SK-N-SH (cell line): ENCODE measurements at regions not wholly inside any gene's neighbourhood (a gene's known extent, or its start where the extent isn't known, plus 50 kb on each side); places are given as distances from the start of the nearest gene placed in this dataset.

Source experiments
- CTCF ChIA-PET: fragments of 300-600, 350-600 bp; formaldehyde crosslinking; extraction: SDS; loops from one replicate; lab custom pipeline; 2021; lab: Yijun Ruan, JAX
- POLR2A ChIA-PET: fragments of 350-600 bp; sonication (Branson Sonifier 250); formaldehyde crosslinking; extraction: SDS; loops from one replicate; lab custom pipeline; 2020; ENCODE audit warnings: antibody characterized with exemption, inconsistent platforms; lab: Yijun Ruan, JAX
- DNase-seq: peaks from one replicate; pipeline ENCODE4 v3.0.0; 2012
- H2AFZ ChIP-seq: fragments of 200-600 bp; sonication (generic); 2 replicates; pipeline ENCODE4 v1.8.1; 2016; ENCODE audit warnings: antibody characterized with exemption, mild to moderate bottlenecking, low read depth
- H3F3A ChIP-seq: fragments of 200-600 bp; sonication (generic); replicated peaks from 2 replicates; pipeline ENCODE3; 2016; ENCODE audit warnings: antibody characterized with exemption, mild to moderate bottlenecking; ENCODE audit not compliant: insufficient read depth
- H3K27ac ChIP-seq, 2 experiments: fragments of 200-500 bp in 1 of 2; fragments of 200-600 bp in 1 of 2; sonication (Bioruptor generic) in 1 of 2; sonication (generic), shearing (Covaris generic) in 1 of 2; 2 replicates each; pipeline versions ENCODE4 v1.5.1 to v1.6.1; 2014 to 2016; ENCODE audit warnings: low read depth in 2 of 2, inconsistent platforms in 1 of 2, low read length in 1 of 2, mild to moderate bottlenecking in 1 of 2, mixed read lengths in 1 of 2
- H3K27me3 ChIP-seq: fragments of 200-600 bp; sonication (generic), shearing (Covaris generic); 2 replicates; pipeline ENCODE4 v1.6.1; 2016; ENCODE audit warnings: mixed run types; ENCODE audit not compliant: insufficient read depth
- H3K36me3 ChIP-seq, 2 experiments: fragments of 200-500 bp in 1 of 2; fragments of 200-600 bp in 1 of 2; sonication (Bioruptor generic) in 1 of 2; sonication (generic) in 1 of 2; replicated peaks in 1 of 2; 2 replicates each; pipeline versions ENCODE3 to v1.5.1; 2014 to 2016; ENCODE audit warnings: low read length in 1 of 2, mild to moderate bottlenecking in 1 of 2; ENCODE audit not compliant: insufficient read depth in 2 of 2, control insufficient read depth in 1 of 2
- H3K4me1 ChIP-seq, 2 experiments: fragments of 200-500 bp in 1 of 2; fragments of 200-600 bp in 1 of 2; sonication (Bioruptor generic) in 1 of 2; sonication (generic), shearing (Covaris generic) in 1 of 2; 2 replicates each; pipeline versions ENCODE4 v1.5.1 to v1.6.1; 2014 to 2016; ENCODE audit warnings: low read depth in 1 of 2, low read length in 1 of 2, mixed run types in 1 of 2; ENCODE audit not compliant: insufficient read depth in 2 of 2, control insufficient read depth in 1 of 2
- H3K4me2 ChIP-seq: fragments of 200-600 bp; sonication (generic), shearing (Covaris generic); 2 replicates; pipeline ENCODE4 v1.6.1; 2017; ENCODE audit warnings: mixed run types
- H3K4me3 ChIP-seq, 2 experiments: fragments of 200-500 bp in 1 of 2; fragments of 200-600 bp in 1 of 2; sonication (Bioruptor generic) in 1 of 2; sonication (generic), shearing (Covaris generic) in 1 of 2; 2 replicates each; pipeline versions ENCODE4 v1.5.1 to v1.8.1; 2014 to 2016; ENCODE audit warnings: low read depth in 2 of 2, inconsistent platforms in 1 of 2, low read length in 1 of 2, mild to moderate bottlenecking in 1 of 2, mixed read lengths in 1 of 2, moderate library complexity in 1 of 2
- H3K79me2 ChIP-seq: fragments of 200-600 bp; sonication (generic); 2 replicates; pipeline ENCODE4 v1.8.1; 2017; ENCODE audit warnings: mild to moderate bottlenecking; ENCODE audit not compliant: insufficient read depth
- H3K9ac ChIP-seq: fragments of 200-600 bp; sonication (generic); 2 replicates; pipeline ENCODE4 v1.6.1; 2017; ENCODE audit warnings: mixed run types
- H3K9me2 ChIP-seq: fragments of 200-600 bp; sonication (generic); 2 replicates; pipeline ENCODE4 v1.6.1; 2017; ENCODE audit warnings: mixed run types
- H3K9me3 ChIP-seq: fragments of 200-600 bp; sonication (generic); 2 replicates; pipeline ENCODE4 v1.6.1; 2017; ENCODE audit warnings: mixed run types, mild to moderate bottlenecking, moderate library complexity
- H4K20me1 ChIP-seq: fragments of 200-600 bp; sonication (generic); 2 replicates; pipeline ENCODE4 v1.6.1; 2017; ENCODE audit warnings: mild to moderate bottlenecking, mixed run types; ENCODE audit not compliant: insufficient read depth
- CHD2 ChIP-seq: fragments of 150-350 bp; IDR thresholded peaks from 2 replicates; pipeline ENCODE4 v1.6.1; 2018; ENCODE audit warnings: low read length; ENCODE audit not compliant: partially characterized antibody
- ELF1 ChIP-seq: IDR thresholded peaks from 2 replicates; pipeline ENCODE4 v1.4.0; 2012
- EZH2phosphoT487 ChIP-seq: fragments of 200-600 bp; sonication (generic); IDR thresholded peaks from 2 replicates; pipeline ENCODE4 v1.6.1; 2017; ENCODE audit warnings: low read depth, mixed run types, mild to moderate bottlenecking, antibody characterized with exemption, moderate library complexity, borderline replicate concordance
- FOSL2 ChIP-seq: IDR thresholded peaks from 2 replicates; pipeline ENCODE4 v1.4.0; 2012; ENCODE audit warnings: low read depth, mild to moderate bottlenecking, moderate library complexity, borderline replicate concordance
- GABPA ChIP-seq: IDR thresholded peaks from 2 replicates; pipeline ENCODE4 v1.4.0; 2012; ENCODE audit warnings: low read depth, mild to moderate bottlenecking
- IRF3 ChIP-seq: fragments of 150-350 bp; IDR thresholded peaks from 2 replicates; pipeline ENCODE4 v1.6.1; 2016; ENCODE audit warnings: mild to moderate bottlenecking, low read depth, low read length
- JUND ChIP-seq: IDR thresholded peaks from 2 replicates; pipeline ENCODE4 v1.4.0; 2012
- MXI1 ChIP-seq: IDR thresholded peaks from 2 replicates; pipeline ENCODE4 v1.6.1; 2012; ENCODE audit warnings: mild to moderate bottlenecking, low read depth, low read length, improper control_type of control experiment
- NRF1 ChIP-seq: IDR thresholded peaks from 2 replicates; pipeline ENCODE4 v1.6.1; 2012; ENCODE audit warnings: low read depth, mild to moderate bottlenecking, low read length
- PBX3 ChIP-seq: IDR thresholded peaks from 2 replicates; pipeline ENCODE4; 2012
- RFX5 ChIP-seq: IDR thresholded peaks from 2 replicates; pipeline ENCODE4 v1.6.1; 2012; ENCODE audit warnings: mild to moderate bottlenecking, improper control_type of control experiment, low read length
- SMC3 ChIP-seq: IDR thresholded peaks from 2 replicates; pipeline ENCODE4 v1.6.1; 2012; ENCODE audit warnings: low read depth, low read length, improper control_type of control experiment
- WGBS: methylation state at CpG from one replicate; pipeline ENCODE4 v1.1.6; 2017; ENCODE audit warnings: low lambda C conversion rate; 5-methylcytosine and 5-hydroxymethylcytosine counted together
- TF ChIP-seq, protein P1 (sequence below): fragments of 200-600 bp; sonication (generic); IDR thresholded peaks from 2 replicates; pipeline ENCODE4 v1.6.1; 2017; ENCODE audit warnings: antibody characterized with exemption, mild to moderate bottlenecking, moderate library complexity
- TF ChIP-seq, protein P2 (sequence below): IDR thresholded peaks from 2 replicates; pipeline ENCODE4 v1.6.1; 2012; ENCODE audit warnings: mild to moderate bottlenecking, low read depth, low read length, moderate library complexity

GRCh38 chr5:34450338-34450737 lies 205.8 kb upstream of the RAI14 start:
- no peak overlapping the region for H3K27ac ChIP-seq
- POLR2A ChIA-PET, result no interaction called here

More at GRCh38 chr5:34450338-34450737, 205.8 kb upstream of the RAI14 start:
- no peak overlapping the region for H3K4me3 ChIP-seq
- H3K4me1 ChIP-seq, result no peaks in the 10 kb centered on the region
- no peaks in the 10 kb centered on the region for H3K79me2 ChIP-seq
- no peak overlapping the region for H3K9ac ChIP-seq
- DNase-seq, result no peak
- H3K4me2 ChIP-seq, result no peak overlapping the region
- 48% methylated on average over 2 of the region's 2 CpGs for WGBS
- no peaks in the 10 kb centered on the region for H3K9me3 ChIP-seq
- no peak overlapping the region for H2AFZ ChIP-seq
- no peaks in the 10 kb centered on the region for H3K27me3 ChIP-seq
- TF ChIP-seq GABPA (no peak), JUND (no peak), NRF1 (no peak), SMC3 (no peak), EZH2phosphoT487 (no peak), ELF1 (no peak), PBX3 (no peak), CHD2 (no peak), MXI1 (no peak), IRF3 (no peak), RFX5 (no peak), FOSL2 (no peak)
- TF ChIP-seq, protein P1, sequence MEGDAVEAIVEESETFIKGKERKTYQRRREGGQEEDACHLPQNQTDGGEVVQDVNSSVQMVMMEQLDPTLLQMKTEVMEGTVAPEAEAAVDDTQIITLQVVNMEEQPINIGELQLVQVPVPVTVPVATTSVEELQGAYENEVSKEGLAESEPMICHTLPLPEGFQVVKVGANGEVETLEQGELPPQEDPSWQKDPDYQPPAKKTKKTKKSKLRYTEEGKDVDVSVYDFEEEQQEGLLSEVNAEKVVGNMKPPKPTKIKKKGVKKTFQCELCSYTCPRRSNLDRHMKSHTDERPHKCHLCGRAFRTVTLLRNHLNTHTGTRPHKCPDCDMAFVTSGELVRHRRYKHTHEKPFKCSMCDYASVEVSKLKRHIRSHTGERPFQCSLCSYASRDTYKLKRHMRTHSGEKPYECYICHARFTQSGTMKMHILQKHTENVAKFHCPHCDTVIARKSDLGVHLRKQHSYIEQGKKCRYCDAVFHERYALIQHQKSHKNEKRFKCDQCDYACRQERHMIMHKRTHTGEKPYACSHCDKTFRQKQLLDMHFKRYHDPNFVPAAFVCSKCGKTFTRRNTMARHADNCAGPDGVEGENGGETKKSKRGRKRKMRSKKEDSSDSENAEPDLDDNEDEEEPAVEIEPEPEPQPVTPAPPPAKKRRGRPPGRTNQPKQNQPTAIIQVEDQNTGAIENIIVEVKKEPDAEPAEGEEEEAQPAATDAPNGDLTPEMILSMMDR, result no peak
- TF ChIP-seq, protein P2, sequence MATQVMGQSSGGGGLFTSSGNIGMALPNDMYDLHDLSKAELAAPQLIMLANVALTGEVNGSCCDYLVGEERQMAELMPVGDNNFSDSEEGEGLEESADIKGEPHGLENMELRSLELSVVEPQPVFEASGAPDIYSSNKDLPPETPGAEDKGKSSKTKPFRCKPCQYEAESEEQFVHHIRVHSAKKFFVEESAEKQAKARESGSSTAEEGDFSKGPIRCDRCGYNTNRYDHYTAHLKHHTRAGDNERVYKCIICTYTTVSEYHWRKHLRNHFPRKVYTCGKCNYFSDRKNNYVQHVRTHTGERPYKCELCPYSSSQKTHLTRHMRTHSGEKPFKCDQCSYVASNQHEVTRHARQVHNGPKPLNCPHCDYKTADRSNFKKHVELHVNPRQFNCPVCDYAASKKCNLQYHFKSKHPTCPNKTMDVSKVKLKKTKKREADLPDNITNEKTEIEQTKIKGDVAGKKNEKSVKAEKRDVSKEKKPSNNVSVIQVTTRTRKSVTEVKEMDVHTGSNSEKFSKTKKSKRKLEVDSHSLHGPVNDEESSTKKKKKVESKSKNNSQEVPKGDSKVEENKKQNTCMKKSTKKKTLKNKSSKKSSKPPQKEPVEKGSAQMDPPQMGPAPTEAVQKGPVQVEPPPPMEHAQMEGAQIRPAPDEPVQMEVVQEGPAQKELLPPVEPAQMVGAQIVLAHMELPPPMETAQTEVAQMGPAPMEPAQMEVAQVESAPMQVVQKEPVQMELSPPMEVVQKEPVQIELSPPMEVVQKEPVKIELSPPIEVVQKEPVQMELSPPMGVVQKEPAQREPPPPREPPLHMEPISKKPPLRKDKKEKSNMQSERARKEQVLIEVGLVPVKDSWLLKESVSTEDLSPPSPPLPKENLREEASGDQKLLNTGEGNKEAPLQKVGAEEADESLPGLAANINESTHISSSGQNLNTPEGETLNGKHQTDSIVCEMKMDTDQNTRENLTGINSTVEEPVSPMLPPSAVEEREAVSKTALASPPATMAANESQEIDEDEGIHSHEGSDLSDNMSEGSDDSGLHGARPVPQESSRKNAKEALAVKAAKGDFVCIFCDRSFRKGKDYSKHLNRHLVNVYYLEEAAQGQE, result no peak
- TF ChIP-seq, all 33 proteins: peak for 0
- Histone ChIP-seq H3K36me3 (no peaks in the 10 kb centered on the region), H3F3A (no peaks in the 10 kb centered on the region), H4K20me1 (no peaks in the 10 kb centered on the region), H3K9me2 (no peaks in the 10 kb centered on the region)
- CTCF ChIA-PET, result no interaction called here
